NB4 (cell line): ENCODE measurements at regions not wholly inside any gene's neighbourhood (a gene's known extent, or its start where the extent isn't known, plus 50 kb on each side); places are given as distances from the start of the nearest gene placed in this dataset.

ENCODE experiments used
- POLR2A ChIP-seq: IDR thresholded peaks from 2 replicates; pipeline ENCODE4 v1.6.1; 2011; ENCODE audit warnings: mild to moderate bottlenecking; ENCODE audit not compliant: insufficient read length; ENCODE audit errors: extremely low read depth
- TF ChIP-seq, protein P1 (sequence below): IDR thresholded peaks from one replicate; pipeline ENCODE4 v1.5.1; 2012; ENCODE audit warnings: low read depth, low read length
- TF ChIP-seq, protein P2 (sequence below): IDR thresholded peaks from 2 replicates; pipeline ENCODE4 v1.6.1; 2011; ENCODE audit warnings: low read depth, low read length

DNA sequence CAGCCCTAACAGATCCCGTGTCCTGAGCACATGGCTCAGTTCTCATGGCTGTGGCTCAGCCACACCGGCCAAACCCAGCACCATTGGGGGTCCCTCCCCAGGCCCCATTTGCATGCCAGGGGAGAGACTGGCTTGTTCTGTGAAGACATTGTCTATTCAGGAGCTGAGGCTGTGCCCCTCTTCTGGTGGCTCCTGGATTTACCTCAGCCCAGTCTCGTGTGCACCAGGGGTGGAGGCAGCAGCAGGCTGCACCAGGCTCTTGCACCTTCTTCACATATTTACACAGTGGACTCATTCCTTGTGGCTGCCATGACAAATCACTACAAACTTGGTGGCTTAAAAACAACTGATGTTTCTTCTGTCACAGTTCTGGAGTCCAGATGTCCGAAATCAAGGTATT lies 92.4 kb upstream of the ITGA6 start:
- TF ChIP-seq, protein P1, sequence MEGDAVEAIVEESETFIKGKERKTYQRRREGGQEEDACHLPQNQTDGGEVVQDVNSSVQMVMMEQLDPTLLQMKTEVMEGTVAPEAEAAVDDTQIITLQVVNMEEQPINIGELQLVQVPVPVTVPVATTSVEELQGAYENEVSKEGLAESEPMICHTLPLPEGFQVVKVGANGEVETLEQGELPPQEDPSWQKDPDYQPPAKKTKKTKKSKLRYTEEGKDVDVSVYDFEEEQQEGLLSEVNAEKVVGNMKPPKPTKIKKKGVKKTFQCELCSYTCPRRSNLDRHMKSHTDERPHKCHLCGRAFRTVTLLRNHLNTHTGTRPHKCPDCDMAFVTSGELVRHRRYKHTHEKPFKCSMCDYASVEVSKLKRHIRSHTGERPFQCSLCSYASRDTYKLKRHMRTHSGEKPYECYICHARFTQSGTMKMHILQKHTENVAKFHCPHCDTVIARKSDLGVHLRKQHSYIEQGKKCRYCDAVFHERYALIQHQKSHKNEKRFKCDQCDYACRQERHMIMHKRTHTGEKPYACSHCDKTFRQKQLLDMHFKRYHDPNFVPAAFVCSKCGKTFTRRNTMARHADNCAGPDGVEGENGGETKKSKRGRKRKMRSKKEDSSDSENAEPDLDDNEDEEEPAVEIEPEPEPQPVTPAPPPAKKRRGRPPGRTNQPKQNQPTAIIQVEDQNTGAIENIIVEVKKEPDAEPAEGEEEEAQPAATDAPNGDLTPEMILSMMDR = no peak
- TF ChIP-seq, protein P2, sequence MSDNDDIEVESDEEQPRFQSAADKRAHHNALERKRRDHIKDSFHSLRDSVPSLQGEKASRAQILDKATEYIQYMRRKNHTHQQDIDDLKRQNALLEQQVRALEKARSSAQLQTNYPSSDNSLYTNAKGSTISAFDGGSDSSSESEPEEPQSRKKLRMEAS = no peak
- no peak for TF ChIP-seq POLR2A
